Stimulated activated CD8-positive, alpha-beta memory T cell treated with anti-CD3 and anti-CD28 coated beads, Interleukin-15, amount 100 ng/mL, for 24 hours (primary cell): ENCODE measurements at regions not wholly inside any gene's neighbourhood (a gene's known extent, or its start where the extent isn't known, plus 50 kb on each side); places are given as distances from the start of the nearest gene placed in this dataset.
"Not testable (repeated sequence)": the region's sequence is repeated elsewhere in the genome, so short reads cannot be mapped to it uniquely, and the experiment has no call there.

Experiments used
- DNase-seq: peaks from one replicate; pipeline ENCODE4 v3.0.0-alpha.2; 2020; ENCODE audit warnings: low read depth

- no peak for DNase-seq
These were observed 84.6 kb downstream of the BTG1 start for GRCh38 chr12:92061061-92061460.

GRCh38 chr12:92059960-92060359 is 85.7 kb downstream of the BTG1 start:
- DNase-seq = no peak

GRCh38 chr12:92058664-92059063 is 87.0 kb downstream of the BTG1 start:
- DNase-seq = no peak

DNA sequence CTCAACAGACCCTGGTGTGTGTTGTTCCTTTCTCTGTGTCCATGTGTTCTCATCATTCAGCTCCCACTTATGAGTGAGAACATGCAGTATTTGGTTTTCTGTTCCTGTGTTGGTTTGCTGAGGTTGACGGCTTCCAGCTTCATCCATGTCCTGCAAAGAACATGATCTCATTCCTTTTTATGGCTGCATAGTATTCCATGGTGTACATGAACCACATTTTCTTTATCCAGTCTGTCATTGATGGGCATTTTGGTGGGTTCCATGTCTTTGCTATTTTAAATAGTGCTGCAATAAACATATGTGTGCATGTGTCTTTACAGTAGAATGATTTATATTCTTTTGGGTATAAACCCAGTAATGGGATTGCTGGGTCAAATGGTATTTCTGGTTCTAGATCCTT is 88.9 kb downstream of the BTG1 start:
- not testable (repeated sequence) for DNase-seq

DNA sequence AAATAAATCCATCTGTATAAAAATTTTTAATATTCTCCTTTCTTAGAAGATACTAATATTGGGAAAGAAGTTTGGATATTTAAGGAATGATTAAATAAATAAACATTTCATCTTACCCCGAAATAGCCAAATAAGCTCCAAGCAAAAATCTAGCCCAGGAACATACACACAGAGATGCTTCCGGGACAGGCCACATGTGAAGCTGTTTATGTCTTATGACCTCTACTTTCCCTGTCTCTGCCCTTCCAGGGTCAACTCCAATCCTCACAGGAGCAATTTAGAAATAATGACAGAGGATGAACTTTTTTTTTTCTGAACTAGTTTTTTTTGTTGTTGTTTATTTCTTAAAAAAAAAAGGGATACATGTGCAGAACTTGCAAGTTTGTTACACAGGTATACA is 89.4 kb downstream of the BTG1 start:
- no peak for DNase-seq

DNA sequence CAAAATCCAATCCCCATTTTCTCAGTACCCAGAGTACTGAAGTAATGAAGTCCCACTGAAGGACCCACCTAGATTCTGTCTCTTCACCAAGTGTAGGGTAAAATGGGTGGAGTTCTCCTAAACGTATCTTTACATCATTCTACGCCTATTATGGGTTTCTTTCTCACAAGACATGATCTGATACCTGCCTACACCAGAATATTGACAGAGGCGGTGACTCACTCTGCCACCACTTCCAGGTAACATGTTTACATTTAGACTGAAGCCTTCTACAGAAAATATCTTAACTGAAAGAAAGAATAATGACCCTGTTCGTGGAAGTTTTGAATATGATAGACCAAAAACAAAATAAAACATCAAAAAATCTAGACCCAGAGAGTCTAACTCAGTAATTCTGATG is 89.8 kb downstream of the BTG1 start:
- no peak for DNase-seq

- DNase-seq = no peak
These were observed 94.2 kb downstream of the BTG1 start for GRCh38 chr12:92051441-92051840.

- DNase-seq = no peak
These were observed 96.2 kb downstream of the BTG1 start for GRCh38 chr12:92049403-92049802.

- no peak for DNase-seq
These were observed 98.2 kb downstream of the BTG1 start for GRCh38 chr12:92047393-92047826.

- no peak for DNase-seq
These were observed 98.9 kb downstream of the BTG1 start for GRCh38 chr12:92046557-92047392.

GRCh38 chr12:92045852-92046251 is 99.8 kb downstream of the BTG1 start:
- no peak for DNase-seq

DNA sequence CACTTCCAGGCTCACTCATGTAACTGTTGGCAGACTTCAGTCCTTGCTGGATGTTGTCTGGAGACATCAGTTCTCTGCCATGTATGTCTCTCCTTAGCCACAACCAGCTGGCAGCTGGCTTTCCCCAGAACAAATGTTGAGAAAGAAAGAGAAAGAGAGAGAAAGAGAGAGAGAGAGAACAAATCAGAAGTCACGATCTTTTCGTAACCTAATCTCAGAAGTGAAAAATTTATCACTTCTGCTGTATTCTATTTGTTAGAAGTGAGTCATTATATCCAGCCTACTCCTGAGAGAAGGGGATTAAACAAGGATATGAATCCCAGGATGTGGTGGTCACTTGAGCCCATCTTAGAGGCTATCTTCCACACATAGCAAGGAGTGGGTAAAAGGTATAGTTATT is 101.2 kb downstream of the BTG1 start:
- DNase-seq = no peak

DNA sequence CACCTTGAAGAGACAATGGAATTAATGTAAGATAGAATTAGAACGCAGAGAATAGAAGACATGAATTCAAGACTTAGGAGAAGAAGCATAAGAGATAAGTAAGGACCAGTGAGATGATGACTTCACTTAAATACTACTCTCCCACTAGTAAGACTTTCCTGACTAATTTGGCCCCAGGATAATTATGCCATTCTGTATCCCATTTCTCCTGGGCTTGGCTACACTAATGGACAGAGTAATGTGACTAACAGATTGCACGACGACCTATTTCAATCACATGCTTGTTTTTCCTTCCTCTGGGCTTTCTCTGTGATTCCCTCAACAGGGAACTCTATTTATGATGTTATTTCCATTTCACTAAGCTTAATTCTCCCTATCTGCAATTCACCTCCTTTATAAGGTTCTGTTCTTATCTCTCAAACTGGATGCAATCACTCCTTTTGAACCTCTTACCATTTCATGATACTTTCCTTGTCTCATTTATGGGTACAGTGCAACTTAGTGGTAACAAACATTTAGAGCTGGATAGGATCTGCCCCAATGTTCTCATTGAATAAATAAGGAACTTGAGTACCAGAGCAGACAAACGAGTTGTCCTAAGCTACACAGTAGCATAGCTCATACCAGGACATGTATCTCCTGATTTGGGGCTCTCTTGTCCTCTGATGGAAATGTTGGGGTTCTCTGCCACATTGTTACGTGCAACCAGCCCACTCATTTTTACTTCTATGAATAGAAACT is 102.7 kb downstream of the BTG1 start:
- no peak for DNase-seq

DNA sequence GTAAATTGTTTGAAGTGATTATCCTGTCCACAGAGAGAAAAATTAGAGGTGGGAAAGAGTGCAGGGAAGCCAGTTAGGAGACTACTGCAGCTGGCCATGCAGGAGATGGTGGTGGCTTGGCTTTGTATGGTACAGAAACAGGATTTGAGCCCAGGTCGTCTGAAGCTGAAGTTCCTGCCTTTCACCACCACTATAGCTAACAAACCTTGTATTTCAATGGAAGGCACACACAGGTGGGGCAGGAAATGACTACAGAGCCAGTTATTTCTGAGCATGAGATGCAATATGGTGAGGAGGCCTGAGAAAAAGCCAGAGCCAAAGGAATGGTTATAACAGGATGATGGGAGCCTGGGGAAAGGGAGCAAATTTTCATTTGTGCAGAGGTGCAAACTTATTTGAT is 103.9 kb downstream of the BTG1 start:
- no peak for DNase-seq

DNA sequence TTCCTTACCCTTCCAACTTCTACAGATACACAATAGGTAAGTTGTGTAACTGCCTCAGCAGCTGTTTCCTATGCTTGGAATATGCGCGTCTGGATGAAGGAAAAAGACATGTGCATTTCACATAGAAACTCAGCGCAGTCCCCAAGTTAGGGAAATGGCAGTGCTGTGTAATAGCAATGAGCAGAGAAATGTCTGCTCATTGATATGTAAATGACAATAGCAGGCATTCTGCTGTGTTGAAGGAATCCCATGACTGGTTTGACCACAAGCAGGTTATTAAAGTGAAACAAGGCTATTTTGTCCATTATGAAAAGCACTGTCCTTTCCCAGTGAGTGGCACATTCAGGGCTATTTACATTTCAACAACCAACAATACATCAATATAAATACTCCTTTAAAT is 106.6 kb downstream of the BTG1 start:
- no peak for DNase-seq

GRCh38 chr12:92038476-92038875 is 107.2 kb downstream of the BTG1 start:
- no peak for DNase-seq

- DNase-seq = no peak
These were observed 108.7 kb downstream of the BTG1 start for GRCh38 chr12:92036771-92037453.

- DNase-seq = no peak
These were observed 109.5 kb downstream of the BTG1 start for GRCh38 chr12:92036061-92036620.

DNA sequence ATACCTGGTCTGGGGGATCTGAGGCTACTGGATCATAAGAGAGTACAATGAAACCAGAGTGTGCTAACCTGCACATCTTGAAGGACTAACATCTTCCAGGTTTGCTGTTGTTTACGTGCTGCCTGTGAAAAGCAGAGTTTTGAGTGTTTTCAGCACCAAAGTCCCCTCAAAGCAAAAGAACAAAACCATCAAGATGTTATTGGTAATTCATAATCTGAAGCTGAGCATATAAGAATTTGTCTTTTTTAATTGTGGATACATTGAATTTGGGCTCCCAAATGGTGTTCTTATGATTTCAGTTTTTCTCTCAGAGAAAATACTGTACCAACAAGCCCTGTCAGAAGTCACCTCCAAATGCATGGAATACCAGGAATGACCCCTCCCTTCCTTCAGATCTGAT is 110.2 kb downstream of the BTG1 start:
- no peak for DNase-seq

DNA sequence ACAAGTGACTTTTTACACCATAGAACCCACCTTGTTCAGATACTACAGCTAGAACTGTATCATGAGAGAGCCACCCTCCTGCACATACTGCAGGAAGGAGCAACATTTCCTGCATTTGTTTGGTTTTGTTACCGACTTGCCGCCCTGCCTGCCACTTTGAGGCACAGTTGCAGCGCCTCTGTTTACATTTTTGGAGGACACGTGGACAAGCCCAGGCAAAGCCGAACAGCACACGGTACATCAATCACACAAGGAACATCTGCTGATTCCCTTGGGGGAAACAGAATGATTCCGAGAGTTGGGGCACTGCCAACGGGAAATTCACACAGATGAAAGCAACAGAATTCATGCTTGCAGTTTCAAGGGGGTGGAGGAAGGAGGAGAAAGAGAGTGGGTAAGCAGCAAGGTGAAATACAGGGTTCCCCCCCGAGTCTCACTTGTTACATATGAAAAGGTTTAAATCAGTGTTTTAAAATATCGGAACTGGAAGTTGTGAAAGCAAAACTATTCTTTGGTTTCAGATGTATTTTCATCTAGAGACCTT is 110.7 kb downstream of the BTG1 start:
- no peak for DNase-seq

DNA sequence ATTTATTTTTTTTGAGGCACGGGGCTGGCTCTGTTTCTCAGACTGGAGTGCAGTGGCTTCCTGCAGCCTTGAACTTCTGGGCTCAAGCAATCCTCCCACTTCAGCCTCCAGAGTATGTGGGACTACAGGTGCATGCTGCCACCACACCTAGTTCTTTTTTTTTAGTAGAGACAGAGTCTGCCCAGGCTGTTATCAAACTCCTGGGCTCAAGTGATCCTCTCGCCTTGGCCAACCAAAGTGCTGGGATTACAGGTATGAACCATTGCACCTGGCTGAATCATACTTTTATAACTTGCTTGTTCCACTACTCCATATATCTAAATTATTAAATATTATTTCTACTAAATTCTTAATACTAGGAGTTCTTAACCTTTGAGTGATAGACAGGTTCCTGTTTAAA is 111.6 kb downstream of the BTG1 start:
- no peak for DNase-seq

DNA sequence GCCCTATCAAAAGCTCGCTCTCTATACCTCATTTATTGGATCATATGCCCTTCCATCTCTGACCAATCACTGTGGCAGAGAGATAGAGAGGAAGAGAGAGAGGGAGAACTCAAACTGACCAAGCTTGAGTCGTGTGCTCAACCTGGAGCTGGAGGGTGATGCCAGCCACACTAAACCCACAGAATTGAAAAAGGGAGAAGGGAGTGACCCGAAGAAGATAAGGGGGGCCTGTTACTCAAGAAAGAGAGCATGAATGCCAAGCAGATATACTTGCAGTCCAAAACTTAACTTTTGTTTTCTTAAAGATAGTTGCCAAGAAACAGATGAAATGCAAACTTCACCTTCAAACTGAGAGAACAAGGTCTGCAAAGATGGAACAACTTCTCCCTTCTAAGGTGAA is 112.7 kb downstream of the BTG1 start:
- no peak for DNase-seq
